ENCODE measurements at regions not wholly inside any gene's neighbourhood (a gene's known extent, or its start where the extent isn't known, plus 50 kb on each side); places are given as distances from the start of the nearest gene placed in this dataset.

- Histone ChIP-seq H3K27me3 (no peaks in the 10 kb centered on the region), H3K9me3 (no peaks in the 10 kb centered on the region), H3K4me3 (no peak overlapping the region), H3K4me1 (no peaks in the 10 kb centered on the region), H3K36me3 (no peaks in the 10 kb centered on the region), H3K27ac (no peak overlapping the region)
- DNase-seq (ENCODE audit: extremely low spot score in 2 of 2) = no peak
- no peak for TF ChIP-seq CTCF (IDR thresholded peaks at IDR 0.05)
- TF ChIP-seq POLR2AphosphoS5 (IDR thresholded peaks at IDR 0.05; ENCODE audit: insufficient read depth in 1 of 2, low read depth in 1 of 2) = no peak
- TF ChIP-seq POLR2A (IDR thresholded peaks at IDR 0.05) = no peak
- intact Hi-C loops (cut with DNase I) = no loop called here
These were observed 367.7 kb downstream of the CDK5RAP2 start for GRCh38 chr9:120212153-120212852.

- no peak for TF ChIP-seq CTCF (IDR thresholded peaks at IDR 0.05)
- TF ChIP-seq POLR2AphosphoS5 (IDR thresholded peaks at IDR 0.05; ENCODE audit: insufficient read depth in 1 of 2, low read depth in 1 of 2) = no peak
- TF ChIP-seq POLR2A (IDR thresholded peaks at IDR 0.05) = no peak
These were observed 369.7 kb downstream of the CDK5RAP2 start for GRCh38 chr9:120210274-120210673.

GRCh38 chr9:120202856-120203654 lies 376.9 kb downstream of the CDK5RAP2 start:
- no peak for TF ChIP-seq POLR2AphosphoS5 (IDR thresholded peaks at IDR 0.05; ENCODE audit: insufficient read depth in 1 of 2, low read depth in 1 of 2)
- TF ChIP-seq CTCF (IDR thresholded peaks at IDR 0.05) = no peak
- no peak for TF ChIP-seq POLR2A (IDR thresholded peaks at IDR 0.05)
- intact Hi-C loops (cut with DNase I) = no loop called here
- Histone ChIP-seq H3K27ac (no peak overlapping the region), H3K9me3 (no peaks in the 10 kb centered on the region), H3K36me3 (no peaks in the 10 kb centered on the region), H3K4me3 (no peak overlapping the region), H3K4me1 (no peaks in the 10 kb centered on the region), H3K27me3 (no peaks in the 10 kb centered on the region)
- peak in 1 of 2 donors; percentile 56 for DNase-seq (ENCODE audit: extremely low spot score in 2 of 2)

More at GRCh38 chr9:120210274-120210673, 369.7 kb downstream of the CDK5RAP2 start:
- H3K36me3 ChIP-seq = no peaks in the 10 kb centered on the region
- no peak for DNase-seq (ENCODE audit: extremely low spot score in 2 of 2)
- intact Hi-C loops (cut with DNase I) = no loop called here
- no peak overlapping the region for H3K4me3 ChIP-seq
- H3K4me1 ChIP-seq = no peaks in the 10 kb centered on the region
- no peaks in the 10 kb centered on the region for H3K27me3 ChIP-seq
- H3K9me3 ChIP-seq = no peaks in the 10 kb centered on the region
- H3K27ac ChIP-seq = no peak overlapping the region

- H3K36me3 ChIP-seq = no peaks in the 10 kb centered on the region
- intact Hi-C loops (cut with DNase I) = no loop called here
- TF ChIP-seq POLR2A (IDR thresholded peaks at IDR 0.05) (no peak), CTCF (IDR thresholded peaks at IDR 0.05) (no peak), POLR2AphosphoS5 (IDR thresholded peaks at IDR 0.05; ENCODE audit: insufficient read depth in 1 of 2, low read depth in 1 of 2) (no peak)
These were observed 381.9 kb downstream of the CDK5RAP2 start for GRCh38 chr9:120198027-120198426.

GRCh38 chr9:120197605-120198004 lies 382.4 kb downstream of the CDK5RAP2 start:
- H3K36me3 ChIP-seq = no peaks in the 10 kb centered on the region
- TF ChIP-seq POLR2AphosphoS5 (IDR thresholded peaks at IDR 0.05; ENCODE audit: insufficient read depth in 1 of 2, low read depth in 1 of 2) (no peak), POLR2A (IDR thresholded peaks at IDR 0.05) (no peak), CTCF (IDR thresholded peaks at IDR 0.05) (no peak)
- H3K4me1 ChIP-seq = no peaks in the 10 kb centered on the region
- intact Hi-C loops (cut with DNase I) = no loop called here
- peak in 1 of 2 donors; percentile 34 for DNase-seq (ENCODE audit: extremely low spot score in 2 of 2)
- H3K4me3 ChIP-seq = no peak overlapping the region
- H3K27me3 ChIP-seq = no peaks in the 10 kb centered on the region
- H3K9me3 ChIP-seq = no peaks in the 10 kb centered on the region
- H3K27ac ChIP-seq = no peak overlapping the region

More at GRCh38 chr9:120198027-120198426, 381.9 kb downstream of the CDK5RAP2 start:
- H3K4me1 ChIP-seq = no peaks in the 10 kb centered on the region
- no peak overlapping the region for H3K4me3 ChIP-seq
- no peaks in the 10 kb centered on the region for H3K27me3 ChIP-seq
- H3K27ac ChIP-seq = no peak overlapping the region
- H3K9me3 ChIP-seq = no peaks in the 10 kb centered on the region
- peak in 1 of 2 donors; percentile 13 for DNase-seq (ENCODE audit: extremely low spot score in 2 of 2)
